ENCODE measurements at regions not wholly inside any gene's neighbourhood (a gene's known extent, or its start where the extent isn't known, plus 50 kb on each side); places are given as distances from the start of the nearest gene placed in this dataset.

GRCh38 chr2:118477111-118477862, 370.2 kb downstream of the EN1 start:
- no peak overlapping the region for H3K4me3 ChIP-seq (ENCODE audit: control insufficient read depth, low read depth, low read length)
- no peak for DNase-seq (ENCODE audit: low read depth)
- TF ChIP-seq, protein P1, sequence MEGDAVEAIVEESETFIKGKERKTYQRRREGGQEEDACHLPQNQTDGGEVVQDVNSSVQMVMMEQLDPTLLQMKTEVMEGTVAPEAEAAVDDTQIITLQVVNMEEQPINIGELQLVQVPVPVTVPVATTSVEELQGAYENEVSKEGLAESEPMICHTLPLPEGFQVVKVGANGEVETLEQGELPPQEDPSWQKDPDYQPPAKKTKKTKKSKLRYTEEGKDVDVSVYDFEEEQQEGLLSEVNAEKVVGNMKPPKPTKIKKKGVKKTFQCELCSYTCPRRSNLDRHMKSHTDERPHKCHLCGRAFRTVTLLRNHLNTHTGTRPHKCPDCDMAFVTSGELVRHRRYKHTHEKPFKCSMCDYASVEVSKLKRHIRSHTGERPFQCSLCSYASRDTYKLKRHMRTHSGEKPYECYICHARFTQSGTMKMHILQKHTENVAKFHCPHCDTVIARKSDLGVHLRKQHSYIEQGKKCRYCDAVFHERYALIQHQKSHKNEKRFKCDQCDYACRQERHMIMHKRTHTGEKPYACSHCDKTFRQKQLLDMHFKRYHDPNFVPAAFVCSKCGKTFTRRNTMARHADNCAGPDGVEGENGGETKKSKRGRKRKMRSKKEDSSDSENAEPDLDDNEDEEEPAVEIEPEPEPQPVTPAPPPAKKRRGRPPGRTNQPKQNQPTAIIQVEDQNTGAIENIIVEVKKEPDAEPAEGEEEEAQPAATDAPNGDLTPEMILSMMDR (conservative IDR thresholded peaks at IDR 0.05; ENCODE audit: control insufficient read depth, insufficient read depth, low read depth, low read length): no peak

DNA sequence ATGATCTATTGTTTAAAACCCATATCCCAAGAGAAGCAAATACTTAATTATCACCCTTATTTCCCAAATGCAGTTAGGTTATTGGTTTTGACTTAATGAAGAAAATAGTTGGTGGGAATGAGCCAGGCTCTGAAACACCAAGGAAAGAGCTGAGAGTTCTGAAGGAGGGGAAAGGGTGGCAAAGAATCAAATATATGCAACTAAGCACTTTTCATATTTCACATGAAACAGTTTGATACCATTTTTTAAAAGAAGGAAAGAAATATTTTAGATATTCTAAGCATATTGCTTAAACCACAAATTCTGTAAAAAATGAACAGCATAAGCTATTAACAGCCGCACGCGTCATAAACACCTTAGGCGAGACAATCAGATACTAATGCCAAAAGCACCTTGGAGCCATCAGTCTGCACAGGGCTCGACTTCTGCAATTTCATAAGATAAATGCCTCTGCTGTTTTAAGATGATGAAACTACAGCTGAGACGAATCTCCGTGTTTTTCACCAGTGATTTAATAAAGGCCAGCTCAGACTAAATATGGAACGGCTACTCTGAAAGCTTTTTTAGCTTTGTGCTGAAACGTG, 371.7 kb downstream of the EN1 start:
- no peak for DNase-seq (ENCODE audit: low read depth)
- no peak overlapping the region for H3K4me3 ChIP-seq (ENCODE audit: control insufficient read depth, low read depth, low read length)
- TF ChIP-seq, protein P1 (conservative IDR thresholded peaks at IDR 0.05; ENCODE audit: control insufficient read depth, insufficient read depth, low read depth, low read length): no peak

DNA sequence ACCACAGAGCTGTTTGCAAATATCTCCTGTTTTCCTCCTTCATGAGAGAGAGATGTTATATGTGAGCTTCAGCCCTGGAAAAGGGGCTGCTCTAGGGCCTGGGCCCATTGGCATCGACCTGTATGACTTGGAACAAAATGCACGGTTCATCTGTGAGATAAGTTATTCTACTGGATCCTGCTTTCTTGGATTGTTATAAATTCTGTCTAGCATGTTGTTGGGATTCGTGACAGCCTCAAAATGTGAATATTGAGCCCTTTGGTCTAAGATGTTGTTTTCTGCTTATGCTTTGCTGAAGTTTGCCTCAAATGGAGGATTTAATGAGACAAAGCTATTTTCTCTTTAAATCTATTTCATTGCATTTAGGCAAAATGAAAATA, 372.9 kb downstream of the EN1 start:
- TF ChIP-seq, protein P1 (conservative IDR thresholded peaks at IDR 0.05; ENCODE audit: control insufficient read depth, insufficient read depth, low read depth, low read length): no peak
- H3K4me3 ChIP-seq (ENCODE audit: control insufficient read depth, low read depth, low read length): no peak overlapping the region
- DNase-seq (ENCODE audit: low read depth): no peak

DNA sequence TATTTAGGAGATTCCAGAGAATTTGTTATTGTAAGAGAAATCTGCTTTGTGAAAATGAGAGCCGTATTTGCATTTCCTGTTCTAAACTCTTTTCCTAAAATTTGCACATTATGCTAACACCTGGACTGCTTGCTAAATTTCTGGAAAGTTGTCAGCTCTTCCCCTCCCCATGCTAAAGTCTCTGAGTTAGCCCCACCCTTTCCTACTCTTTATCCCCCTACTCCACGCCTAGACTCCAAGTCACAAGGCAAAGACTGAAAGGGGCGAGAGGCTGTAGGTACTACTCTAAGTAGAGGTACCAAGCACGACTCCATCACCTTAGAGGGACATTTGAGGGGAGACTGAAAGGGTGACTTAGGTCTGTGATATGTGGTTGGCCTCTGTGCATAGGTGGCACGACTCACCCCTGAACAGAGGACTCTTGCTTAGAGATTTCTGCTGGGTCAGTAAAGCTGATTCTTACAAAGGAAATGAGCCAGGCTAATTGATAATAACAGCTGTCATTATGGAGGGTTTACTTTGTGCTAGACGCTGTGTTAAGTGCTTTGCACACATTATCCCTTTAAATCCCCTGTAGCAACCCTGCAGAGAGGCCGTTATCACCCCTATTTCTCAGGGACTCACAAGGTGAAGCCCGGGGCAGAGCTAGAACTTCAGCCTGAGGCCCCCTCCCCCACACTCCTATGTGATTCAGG, 373.5 kb downstream of the EN1 start:
- TF ChIP-seq, protein P1 (conservative IDR thresholded peaks at IDR 0.05; ENCODE audit: control insufficient read depth, insufficient read depth, low read depth, low read length): no peak
- DNase-seq (ENCODE audit: low read depth): no peak

DNA sequence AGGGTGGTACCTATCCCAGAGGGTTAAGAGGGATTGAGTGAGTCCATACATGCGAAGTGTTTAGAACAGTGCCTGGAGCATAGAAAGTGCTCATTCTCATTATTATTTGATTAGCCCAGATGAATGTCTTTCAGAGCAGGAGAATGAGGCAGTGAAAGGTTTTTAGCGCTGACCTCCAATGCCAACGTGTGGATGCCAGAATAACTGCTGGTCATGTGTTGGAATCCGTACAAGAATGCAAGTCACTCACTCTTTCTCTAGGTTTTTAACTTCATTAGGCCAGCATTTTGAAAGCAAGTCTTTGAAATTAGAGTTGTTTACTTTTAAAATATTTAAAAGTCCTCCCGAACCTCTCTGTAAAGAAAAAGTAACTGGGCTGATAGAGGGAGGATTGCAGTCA, 374.2 kb downstream of the EN1 start:
- DNase-seq (ENCODE audit: low read depth): no peak
- TF ChIP-seq, protein P1 (conservative IDR thresholded peaks at IDR 0.05; ENCODE audit: control insufficient read depth, insufficient read depth, low read depth, low read length): no peak

More for the DNA sequence above, 373.5 kb downstream of the EN1 start:
- no peak overlapping the region for H3K4me3 ChIP-seq (ENCODE audit: control insufficient read depth, low read depth, low read length)

DNA sequence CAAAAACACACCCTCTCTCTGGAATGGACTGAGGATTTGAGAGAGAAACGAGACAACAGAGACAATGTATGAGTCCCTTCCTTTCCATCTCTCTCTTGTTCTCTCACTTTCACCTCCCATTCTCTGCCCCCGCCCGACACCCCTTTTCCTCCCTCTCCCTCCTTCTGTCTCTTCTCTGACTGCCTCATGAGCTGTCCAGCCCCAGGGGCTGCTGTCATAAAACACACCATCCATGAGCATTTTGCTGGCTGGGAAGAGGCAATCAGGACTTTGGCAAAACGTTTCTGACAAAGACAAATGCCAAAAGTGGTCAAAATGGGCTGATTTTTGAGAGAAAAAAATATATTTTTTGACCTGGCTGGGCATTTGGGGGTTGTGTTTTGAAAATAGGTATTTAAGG, 377.2 kb downstream of the EN1 start:
- DNase-seq (ENCODE audit: low read depth): no peak
- no peak overlapping the region for H3K4me3 ChIP-seq (ENCODE audit: control insufficient read depth, low read depth, low read length)
- TF ChIP-seq, protein P1 (conservative IDR thresholded peaks at IDR 0.05; ENCODE audit: control insufficient read depth, insufficient read depth, low read depth, low read length): no peak

More for the DNA sequence above, 374.2 kb downstream of the EN1 start:
- H3K4me3 ChIP-seq (ENCODE audit: control insufficient read depth, low read depth, low read length): no peak overlapping the region

All from fibroblast of mammary gland (primary cell).